ENCODE measurements at regions not wholly inside any gene's neighbourhood (a gene's known extent, or its start where the extent isn't known, plus 50 kb on each side); places are given as distances from the start of the nearest gene placed in this dataset.

DNA sequence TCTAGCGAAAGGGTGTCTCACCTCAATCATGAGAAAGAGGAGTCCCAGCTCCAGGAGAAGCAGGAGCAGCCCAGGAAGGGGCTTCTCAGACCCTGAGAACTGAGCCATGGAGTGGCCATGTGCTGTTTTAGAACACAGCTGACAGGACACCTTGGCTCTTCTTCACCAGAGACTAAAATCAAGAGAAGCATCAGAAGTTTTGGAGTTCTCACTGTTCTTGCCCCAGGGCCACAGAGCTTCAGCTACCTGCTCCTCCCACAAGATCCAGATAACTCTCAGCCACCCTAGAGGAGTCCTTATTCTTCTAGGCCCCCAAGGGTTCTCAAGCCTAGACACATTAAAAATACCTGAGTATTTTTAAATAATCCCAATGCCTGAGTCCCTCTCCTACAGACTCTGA is 99.6 kb upstream of the ATP8B1 start:
- Histone ChIP-seq H3K9me3 (replicated peaks in 1 of 3) (no peaks in the 10 kb centered on the region), H3K4me3 (no peak overlapping the region), H3K27ac (no peak overlapping the region), H3K4me1 (replicated peaks in 1 of 2) (peaks cover 0 to 4% of the 10 kb centered on the region in 2 donors), H3K27me3 (no peaks in the 10 kb centered on the region), H3K36me3 (replicated peaks in 1 of 2) (no peaks in the 10 kb centered on the region)
- DNase-seq: no peak
- 97 to 100% (median 100%) methylated on average over 1 of the region's 1 CpG for WGBS, 4 donors
- TF ChIP-seq POLR2A (IDR thresholded peaks at IDR 0.05): no peak
- TF ChIP-seq, protein P1, sequence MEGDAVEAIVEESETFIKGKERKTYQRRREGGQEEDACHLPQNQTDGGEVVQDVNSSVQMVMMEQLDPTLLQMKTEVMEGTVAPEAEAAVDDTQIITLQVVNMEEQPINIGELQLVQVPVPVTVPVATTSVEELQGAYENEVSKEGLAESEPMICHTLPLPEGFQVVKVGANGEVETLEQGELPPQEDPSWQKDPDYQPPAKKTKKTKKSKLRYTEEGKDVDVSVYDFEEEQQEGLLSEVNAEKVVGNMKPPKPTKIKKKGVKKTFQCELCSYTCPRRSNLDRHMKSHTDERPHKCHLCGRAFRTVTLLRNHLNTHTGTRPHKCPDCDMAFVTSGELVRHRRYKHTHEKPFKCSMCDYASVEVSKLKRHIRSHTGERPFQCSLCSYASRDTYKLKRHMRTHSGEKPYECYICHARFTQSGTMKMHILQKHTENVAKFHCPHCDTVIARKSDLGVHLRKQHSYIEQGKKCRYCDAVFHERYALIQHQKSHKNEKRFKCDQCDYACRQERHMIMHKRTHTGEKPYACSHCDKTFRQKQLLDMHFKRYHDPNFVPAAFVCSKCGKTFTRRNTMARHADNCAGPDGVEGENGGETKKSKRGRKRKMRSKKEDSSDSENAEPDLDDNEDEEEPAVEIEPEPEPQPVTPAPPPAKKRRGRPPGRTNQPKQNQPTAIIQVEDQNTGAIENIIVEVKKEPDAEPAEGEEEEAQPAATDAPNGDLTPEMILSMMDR (IDR thresholded peaks at IDR 0.05): no peak
- intact Hi-C loops (cut with DNase I): no loop called here

DNA sequence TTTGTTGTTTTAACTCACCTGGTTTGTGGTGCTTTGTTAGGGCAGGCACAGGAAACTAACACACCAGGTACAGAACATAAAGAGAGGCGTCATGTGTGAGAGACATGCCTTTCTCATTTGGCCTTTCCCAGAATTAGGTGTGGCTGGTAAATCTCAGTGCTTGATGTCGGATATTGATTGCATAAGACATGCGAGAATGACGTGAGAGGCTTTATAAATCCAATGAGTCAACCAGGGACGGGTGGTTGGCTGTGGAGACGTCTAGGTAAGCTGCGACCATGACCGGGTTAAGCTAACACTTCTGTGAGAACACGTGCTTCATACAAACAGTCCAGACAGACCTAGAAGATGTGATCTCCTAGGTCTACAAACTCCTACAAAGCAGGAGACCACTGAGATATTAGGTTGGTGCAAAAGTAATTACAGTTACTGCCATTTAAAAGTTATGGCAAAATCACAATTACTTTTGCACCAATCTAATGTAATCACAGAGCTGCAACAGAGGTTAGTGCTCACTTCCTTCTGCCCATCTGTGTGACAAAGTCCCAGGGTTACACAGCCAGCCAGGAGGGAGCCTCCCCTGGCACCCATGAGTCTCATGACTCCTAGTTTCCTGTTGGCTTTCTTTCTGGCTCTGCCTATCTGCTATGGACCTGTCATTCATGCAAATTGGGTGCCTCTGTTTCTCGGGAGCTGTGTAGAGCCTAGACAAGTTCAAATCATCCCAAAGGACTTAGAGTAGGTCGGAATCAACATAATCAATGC is 98.9 kb upstream of the ATP8B1 start:
- intact Hi-C loops (cut with DNase I): no loop called here
- DNase-seq: no peak
- Histone ChIP-seq H3K4me3 (no peak overlapping the region), H3K27ac (no peak overlapping the region), H3K4me1 (replicated peaks in 1 of 2) (no peaks in the 10 kb centered on the region), H3K9me3 (replicated peaks in 1 of 3) (no peaks in the 10 kb centered on the region), H3K27me3 (no peaks in the 10 kb centered on the region), H3K36me3 (replicated peaks in 1 of 2) (no peaks in the 10 kb centered on the region)
- 81 to 86% (median 82%) methylated on average over 11 of the region's 11 CpGs for WGBS, 4 donors
- TF ChIP-seq, protein P1 (IDR thresholded peaks at IDR 0.05): no peak
- no peak for TF ChIP-seq POLR2A (IDR thresholded peaks at IDR 0.05)

DNA sequence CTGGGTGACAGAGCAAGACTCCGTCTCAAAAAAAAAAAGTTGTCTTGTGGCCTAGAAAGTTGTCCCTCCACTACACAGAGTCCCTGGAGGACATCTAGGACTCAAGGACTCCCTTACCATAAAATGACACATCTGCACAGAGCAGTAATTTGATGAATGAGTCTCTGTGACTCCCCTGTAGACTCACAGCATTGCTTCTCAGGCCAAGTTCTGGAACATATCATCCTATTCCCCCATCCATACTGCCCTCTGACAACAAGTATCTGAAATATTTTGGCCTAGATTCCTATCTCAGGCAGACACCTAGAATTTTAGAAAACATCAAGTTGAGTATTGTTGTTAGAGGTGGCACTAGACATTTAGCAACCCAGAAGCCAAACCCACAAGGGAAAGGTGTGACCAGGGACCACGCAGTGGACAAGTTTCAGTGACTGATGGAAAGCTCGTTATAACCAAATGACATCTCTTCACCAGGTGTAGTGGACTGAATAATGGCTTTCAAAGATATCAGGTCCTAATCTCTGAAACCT is 97.9 kb upstream of the ATP8B1 start:
- no peaks in the 10 kb centered on the region for H3K9me3 ChIP-seq (replicated peaks in 1 of 3)
- WGBS, 4 donors: 76 to 89% (median 85%) methylated on average over 3 of the region's 3 CpGs

DNA sequence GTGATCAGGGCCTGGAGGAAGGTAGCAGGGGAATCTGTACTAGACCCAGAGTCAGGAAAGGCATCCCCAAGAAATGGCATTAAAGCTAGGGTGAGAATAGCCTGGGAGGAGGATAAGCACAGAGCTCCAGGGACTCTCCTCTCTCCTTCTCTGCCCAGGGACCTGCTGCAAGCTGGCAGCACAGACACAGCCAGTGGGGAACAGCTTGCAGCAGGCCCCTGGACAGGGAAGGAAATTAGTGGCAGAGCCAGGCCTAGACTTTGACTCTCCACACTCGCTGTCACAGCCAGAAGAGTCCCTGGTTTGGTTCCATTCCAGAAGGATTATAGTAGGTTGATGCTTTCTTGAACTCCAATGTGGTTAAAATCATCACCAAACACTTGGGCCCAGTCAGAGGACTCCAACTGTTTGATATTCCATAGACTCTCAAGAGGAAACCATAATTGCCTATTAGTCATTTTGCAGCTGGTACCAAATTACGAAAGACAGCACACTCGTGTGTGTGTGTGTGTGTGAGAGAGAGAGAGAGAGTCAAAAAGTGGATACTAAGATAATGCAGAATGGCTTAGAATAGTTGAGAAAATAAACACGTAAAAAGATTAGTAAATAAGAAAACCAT is 95.5 kb upstream of the ATP8B1 start:
- no peak overlapping the region for H3K4me3 ChIP-seq
- no peaks in the 10 kb centered on the region for H3K9me3 ChIP-seq (replicated peaks in 1 of 3)
- intact Hi-C loops (cut with DNase I): no loop called here
- H3K4me1 ChIP-seq (replicated peaks in 1 of 2): no peaks in the 10 kb centered on the region
- no peak overlapping the region for H3K27ac ChIP-seq
- peak in 1 of 7 donors; percentile 13 for DNase-seq
- TF ChIP-seq, protein P1 (IDR thresholded peaks at IDR 0.05): no peak
- TF ChIP-seq POLR2A (IDR thresholded peaks at IDR 0.05): no peak
- H3K36me3 ChIP-seq (replicated peaks in 1 of 2): no peaks in the 10 kb centered on the region
- no peaks in the 10 kb centered on the region for H3K27me3 ChIP-seq
- 38 to 67% (median 63%) methylated on average over 3 to 4 of the region's 4 CpGs for WGBS, 4 donors

More for the DNA sequence above, 97.9 kb upstream of the ATP8B1 start:
- TF ChIP-seq, protein P1 (IDR thresholded peaks at IDR 0.05): no peak
- TF ChIP-seq POLR2A (IDR thresholded peaks at IDR 0.05): no peak
- intact Hi-C loops (cut with DNase I): no loop called here
- no peak overlapping the region for H3K27ac ChIP-seq
- H3K4me1 ChIP-seq (replicated peaks in 1 of 2): no peaks in the 10 kb centered on the region
- H3K27me3 ChIP-seq: no peaks in the 10 kb centered on the region
- no peaks in the 10 kb centered on the region for H3K36me3 ChIP-seq (replicated peaks in 1 of 2)
- H3K4me3 ChIP-seq: no peak overlapping the region
- DNase-seq: no peak
